ENCODE measurements at regions not wholly inside any gene's neighbourhood (a gene's known extent, or its start where the extent isn't known, plus 50 kb on each side); places are given as distances from the start of the nearest gene placed in this dataset.

- peak; percentile 41 for DNase-seq (ENCODE audit: low spot score)
Observed at GRCh38 chr10:42933448-42934340, 143.2 kb upstream of the RET start.

GRCh38 chr10:42934351-42934811 is 142.5 kb upstream of the RET start:
- no peak for DNase-seq (ENCODE audit: low spot score)

DNA sequence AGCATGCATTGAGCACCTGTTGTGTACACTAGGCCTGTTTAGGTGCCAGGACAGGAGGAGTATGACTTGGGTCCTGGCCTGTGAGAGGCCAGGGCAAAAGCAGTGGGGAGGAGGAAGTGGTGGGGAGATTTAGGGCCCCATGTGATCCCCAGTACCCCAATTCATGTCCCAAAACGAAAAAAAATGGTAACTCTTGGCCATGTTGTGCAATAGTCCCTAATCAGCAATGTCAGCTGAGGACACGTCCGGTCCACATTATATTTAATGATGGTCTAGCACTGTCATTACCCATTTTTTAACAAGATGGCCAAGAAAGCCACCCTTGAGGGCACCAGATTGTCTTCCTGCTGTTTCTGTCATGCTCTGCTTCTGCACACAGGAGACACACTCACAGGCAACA is 142.0 kb upstream of the RET start:
- DNase-seq (ENCODE audit: low spot score): no peak

DNA sequence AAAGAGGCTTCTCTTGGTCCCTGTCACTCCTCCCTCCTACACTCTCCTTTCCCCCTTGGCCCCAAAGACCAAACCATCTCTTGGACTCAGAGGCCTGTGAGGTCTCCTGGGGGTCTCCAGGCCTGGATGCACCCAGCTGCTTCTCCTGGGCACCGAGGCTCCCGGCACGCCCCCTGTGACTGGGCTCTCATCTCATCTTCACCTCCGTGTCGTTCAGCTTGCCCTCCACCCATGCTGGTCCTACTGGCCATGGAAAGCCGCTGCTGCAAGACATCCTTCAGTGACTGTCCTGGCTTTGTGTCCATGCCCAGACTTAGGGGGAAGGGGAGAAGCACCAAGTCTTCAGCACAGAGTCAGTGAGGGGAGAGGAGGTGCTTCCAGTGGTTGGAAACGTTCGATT is 141.4 kb upstream of the RET start:
- no peak for DNase-seq (ENCODE audit: low spot score)

GRCh38 chr10:42936580-42936979 is 140.3 kb upstream of the RET start:
- DNase-seq (ENCODE audit: low spot score): no peak

DNA sequence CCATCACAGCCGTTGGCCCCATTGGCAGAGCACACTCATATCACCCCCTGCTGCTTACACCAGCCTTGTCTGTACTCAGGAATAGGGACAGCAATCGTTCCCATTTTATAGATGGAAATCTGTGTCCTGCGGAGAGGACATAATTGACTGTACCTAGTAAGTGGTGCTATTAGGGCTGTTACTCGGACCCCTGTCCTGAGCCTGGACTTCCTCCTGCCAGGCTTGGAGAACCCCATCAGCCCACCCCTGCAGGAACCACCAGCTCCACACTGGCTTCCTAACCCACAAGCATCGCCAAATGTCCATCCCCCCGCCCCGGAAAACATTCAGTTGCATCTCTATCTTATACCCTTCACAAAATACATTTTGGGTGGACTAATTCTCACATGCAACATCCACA is 139.8 kb upstream of the RET start:
- no peak for DNase-seq (ENCODE audit: low spot score)

- no peak for DNase-seq (ENCODE audit: low spot score)
Observed at GRCh38 chr10:42937649-42938180, 139.2 kb upstream of the RET start.

GRCh38 chr10:42938351-42938750 is 138.5 kb upstream of the RET start:
- DNase-seq (ENCODE audit: low spot score): no peak

DNA sequence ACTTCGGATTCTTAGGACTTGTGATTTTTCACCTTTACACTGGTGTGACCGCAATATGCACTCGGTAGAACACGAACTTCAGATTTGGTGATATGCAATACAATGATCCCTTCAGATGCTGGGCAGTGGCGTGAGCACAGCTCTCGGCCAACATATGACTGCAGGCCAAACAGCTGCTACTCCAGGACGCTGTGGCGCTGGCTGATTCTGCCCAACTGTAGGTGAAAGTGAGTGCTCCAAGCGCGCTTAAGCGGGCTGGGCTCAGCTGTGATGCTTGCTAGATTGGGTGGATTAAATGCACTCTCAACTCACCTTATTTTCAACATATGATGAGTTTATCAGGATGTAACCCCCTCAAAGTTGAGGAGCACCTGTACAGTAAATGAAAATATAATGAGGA is 137.6 kb upstream of the RET start:
- DNase-seq (ENCODE audit: low spot score): no peak

GRCh38 chr10:42939685-42940366 is 137.0 kb upstream of the RET start:
- no peak for DNase-seq (ENCODE audit: low spot score)

- DNase-seq (ENCODE audit: low spot score): no peak
Observed at GRCh38 chr10:42940487-42941294, 136.2 kb upstream of the RET start.

DNA sequence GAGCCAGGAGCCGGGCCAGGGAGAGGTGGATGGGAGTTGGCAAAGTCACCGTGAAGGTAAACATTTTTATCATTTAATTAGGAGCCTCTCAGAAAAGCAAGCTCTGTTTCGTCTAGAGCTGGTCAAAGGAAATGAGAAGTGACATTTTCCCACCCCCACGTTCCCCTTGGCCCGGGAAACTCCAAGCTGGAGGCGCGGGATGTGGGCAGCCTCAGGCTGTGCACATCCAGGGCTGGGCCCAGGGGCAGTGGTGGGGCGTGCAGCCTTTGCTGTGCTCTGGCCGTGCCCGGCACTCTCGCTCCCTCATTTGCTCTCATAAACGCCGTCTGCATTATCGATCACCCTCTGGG is 135.6 kb upstream of the RET start:
- no peak for DNase-seq (ENCODE audit: low spot score)

GRCh38 chr10:42941790-42942189 is 135.1 kb upstream of the RET start:
- no peak for DNase-seq (ENCODE audit: low spot score)

- DNase-seq (ENCODE audit: low spot score): no peak
Observed at GRCh38 chr10:42942279-42942950, 134.5 kb upstream of the RET start.

- DNase-seq (ENCODE audit: low spot score): no peak
Observed at GRCh38 chr10:42943025-42943818, 133.6 kb upstream of the RET start.

DNA sequence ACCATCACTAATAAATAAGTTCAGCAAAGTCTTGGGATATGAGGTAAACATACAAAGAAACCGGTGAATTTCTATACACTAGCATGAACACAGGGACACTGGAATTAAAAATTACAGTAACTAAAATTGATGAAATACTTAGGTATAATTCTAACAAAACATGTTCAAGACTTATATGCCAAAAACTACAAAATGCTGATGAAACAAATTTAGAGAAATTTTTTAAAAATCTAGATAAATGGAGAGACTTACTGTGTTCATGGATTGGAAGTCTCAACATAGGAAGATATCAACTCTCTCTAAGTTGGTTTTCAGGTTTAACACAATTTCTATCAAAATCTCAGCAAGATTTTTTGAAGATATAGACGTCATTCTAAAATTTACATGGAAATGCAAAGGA is 128.8 kb upstream of the RET start:
- DNase-seq (ENCODE audit: low spot score): no peak

GRCh38 chr10:42949287-42949686 is 127.6 kb upstream of the RET start:
- DNase-seq (ENCODE audit: low spot score): no peak

DNA sequence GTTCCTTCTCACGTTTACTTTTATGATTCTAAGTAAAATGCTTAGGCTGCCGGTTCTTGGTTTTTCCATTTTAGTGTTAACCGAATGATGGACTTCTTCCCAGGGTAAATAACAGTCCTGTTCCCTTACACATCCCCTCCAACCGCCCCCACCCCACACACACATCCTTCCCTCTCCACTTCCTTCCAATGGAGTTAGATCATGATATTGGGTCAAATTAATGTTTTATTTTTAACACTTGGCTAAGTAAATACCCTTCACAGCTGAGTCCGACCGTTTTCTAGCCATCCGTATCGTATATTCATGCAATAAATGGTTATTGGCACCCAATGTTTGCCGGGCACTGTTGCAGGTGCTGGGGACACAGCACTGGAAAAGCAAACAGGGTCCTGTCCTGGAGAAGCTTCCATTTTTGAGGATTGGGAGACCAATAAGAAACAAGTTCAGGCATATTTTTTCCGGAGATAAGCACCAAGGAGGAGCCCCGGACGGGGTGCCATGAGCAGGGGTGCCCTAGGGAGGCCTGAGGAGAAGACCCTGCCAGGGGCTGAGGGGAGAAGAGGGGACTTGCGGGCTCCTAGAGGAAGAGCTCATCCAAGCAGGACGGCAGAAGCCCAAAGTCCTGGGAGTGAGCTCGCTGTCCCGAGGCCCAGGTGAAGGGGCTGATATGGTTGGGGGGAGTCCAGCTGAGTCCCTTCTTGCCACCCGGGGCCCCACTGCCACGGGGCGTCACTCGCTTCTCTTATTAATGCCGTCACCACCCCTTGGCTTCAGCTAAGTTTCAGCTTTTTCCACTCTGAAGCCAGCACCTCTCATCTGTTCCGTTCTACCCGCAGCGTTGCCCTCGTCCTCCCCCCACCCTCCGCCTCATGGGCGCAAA is 126.0 kb upstream of the RET start:
- DNase-seq (ENCODE audit: low spot score): no peak

GRCh38 chr10:42951486-42952251 is 125.2 kb upstream of the RET start:
- no peak for DNase-seq (ENCODE audit: low spot score)

Measured in CD4-positive, alpha-beta T cell treated with Interleukin-6 at 100 ng/mL for 8 hours (primary cell).